GM21367 (cell line): ENCODE measurements at regions not wholly inside any gene's neighbourhood (a gene's known extent, or its start where the extent isn't known, plus 50 kb on each side); places are given as distances from the start of the nearest gene placed in this dataset.

Experiments
- ATAC-seq: cut with Tn5 transposase; IDR thresholded peaks from one replicate; pipeline ENCODE4 v1.9.1; 2021; ENCODE audit not compliant: unreplicated experiment

- no peak for ATAC-seq
These were observed 93.5 kb upstream of the SLC14A2 start for GRCh38 chr18:45521777-45522176.

GRCh38 chr18:45522371-45522770 is 92.9 kb upstream of the SLC14A2 start:
- ATAC-seq, result no peak

GRCh38 chr18:45525301-45525700 is 90.0 kb upstream of the SLC14A2 start:
- no peak for ATAC-seq

GRCh38 chr18:45526114-45526841 is 89.0 kb upstream of the SLC14A2 start:
- no peak for ATAC-seq

- no peak for ATAC-seq
These were observed 87.4 kb upstream of the SLC14A2 start for GRCh38 chr18:45527891-45528290.

GRCh38 chr18:45528712-45529336 is 86.5 kb upstream of the SLC14A2 start:
- no peak for ATAC-seq

GRCh38 chr18:45538444-45538843 is 76.8 kb upstream of the SLC14A2 start:
- no peak for ATAC-seq

- ATAC-seq, result no peak
These were observed 75.8 kb upstream of the SLC14A2 start for GRCh38 chr18:45539491-45539891.

GRCh38 chr18:45540125-45540524 is 75.2 kb upstream of the SLC14A2 start:
- ATAC-seq, result no peak

GRCh38 chr18:45541421-45541820 is 73.9 kb upstream of the SLC14A2 start:
- ATAC-seq, result no peak

- no peak for ATAC-seq
These were observed 73.2 kb upstream of the SLC14A2 start for GRCh38 chr18:45542043-45542442.

- no peak for ATAC-seq
These were observed 67.4 kb upstream of the SLC14A2 start for GRCh38 chr18:45547910-45548309.

GRCh38 chr18:45548614-45549013 is 66.7 kb upstream of the SLC14A2 start:
- ATAC-seq, result no peak

GRCh38 chr18:45549290-45549689 is 66.0 kb upstream of the SLC14A2 start:
- no peak for ATAC-seq

- no peak for ATAC-seq
These were observed 64.0 kb upstream of the SLC14A2 start for GRCh38 chr18:45551142-45551815.

GRCh38 chr18:45553723-45554388 is 61.4 kb upstream of the SLC14A2 start:
- ATAC-seq, result no peak

GRCh38 chr18:45554389-45554737 is 60.9 kb upstream of the SLC14A2 start:
- ATAC-seq, result no peak

- no peak for ATAC-seq
These were observed 59.1 kb upstream of the SLC14A2 start for GRCh38 chr18:45556222-45556621.

- ATAC-seq, result no peak
These were observed 58.0 kb upstream of the SLC14A2 start for GRCh38 chr18:45557287-45557686.

- ATAC-seq, result no peak
These were observed 57.5 kb upstream of the SLC14A2 start for GRCh38 chr18:45557779-45558178.

- ATAC-seq, result no peak
These were observed 56.0 kb upstream of the SLC14A2 start for GRCh38 chr18:45559258-45559657.

GRCh38 chr18:45560870-45561269 is 54.4 kb upstream of the SLC14A2 start:
- ATAC-seq, result no peak
